SK-N-MC (cell line): ENCODE measurements at regions not wholly inside any gene's neighbourhood (a gene's known extent, or its start where the extent isn't known, plus 50 kb on each side); places are given as distances from the start of the nearest gene placed in this dataset.

Experiments
- EZH2 ChIP-seq: fragments of 200-600 bp; sonication (generic); IDR thresholded peaks from one replicate; pipeline ENCODE4 v1.6.1; 2017; ENCODE audit warnings: antibody characterized with exemption
- FOXP2 ChIP-seq: optimal IDR thresholded peaks from 2 replicates; pipeline ENCODE3; 2011; ENCODE audit warnings: mild to moderate bottlenecking, moderate library complexity; ENCODE audit not compliant: insufficient read depth; ENCODE audit errors: extremely low read length, control extremely low read depth
- POLR2AphosphoS5 ChIP-seq: IDR thresholded peaks from 2 replicates; pipeline ENCODE4 v1.6.1; 2012; ENCODE audit warnings: mild to moderate bottlenecking, low read depth, low read length, borderline replicate concordance

DNA sequence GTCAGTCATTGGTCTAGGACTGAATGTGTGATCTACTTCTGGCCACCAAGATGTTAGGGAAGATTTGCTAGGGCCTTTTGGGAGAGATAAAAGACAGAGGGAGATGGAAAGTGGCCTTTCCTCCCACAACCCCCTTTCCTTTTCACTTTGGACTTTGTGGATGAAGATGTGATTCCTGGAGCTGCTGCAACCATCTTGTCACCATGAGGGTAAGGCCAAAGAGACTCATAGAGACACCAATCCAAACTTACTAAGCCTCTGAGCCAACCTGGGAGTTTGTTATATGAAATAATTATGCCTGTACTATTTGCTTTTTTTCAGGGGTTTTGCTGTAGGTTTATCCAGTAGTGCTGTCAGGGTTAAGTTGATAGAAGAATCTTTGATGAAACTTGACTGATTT, 111.8 kb upstream of the SMIM23 start:
- TF ChIP-seq EZH2 (no peak), POLR2AphosphoS5 (no peak), FOXP2 (no peak)
